PFSK-1 (cell line): ENCODE measurements at regions not wholly inside any gene's neighbourhood (a gene's known extent, or its start where the extent isn't known, plus 50 kb on each side); places are given as distances from the start of the nearest gene placed in this dataset.

ENCODE experiments used
- FOXP2 ChIP-seq: optimal IDR thresholded peaks from 2 replicates; pipeline ENCODE3; 2011; ENCODE audit warnings: borderline replicate concordance, control low read depth, inconsistent platforms; ENCODE audit not compliant: insufficient read depth; ENCODE audit errors: extremely low read length, extremely low read depth
- POLR2AphosphoS5 ChIP-seq: IDR thresholded peaks from 2 replicates; pipeline ENCODE4 v1.6.1; 2012; ENCODE audit warnings: low read depth, mild to moderate bottlenecking, control low read depth, low read length, moderate library complexity
- REST ChIP-seq, 2 experiments: IDR thresholded peaks; 2 replicates each; pipeline versions ENCODE4 v1.6.1 to v1.8.0; 2011 to 2012; ENCODE audit warnings: low read depth in 2 of 2, low read length in 2 of 2, control low read depth in 1 of 2, inconsistent platforms in 1 of 2, mild to moderate bottlenecking in 1 of 2, moderate library complexity in 1 of 2; ENCODE audit not compliant: insufficient read depth in 1 of 2
- TAF1 ChIP-seq: IDR thresholded peaks from 2 replicates; pipeline ENCODE4 v1.6.1; 2012; ENCODE audit warnings: low read length, control low read depth, borderline replicate concordance; ENCODE audit not compliant: insufficient read depth

GRCh38 chr4:180284267-180284666 is 1958.9 kb upstream of the TENM3 start:
- TF ChIP-seq POLR2AphosphoS5 (no peak), TAF1 (no peak), FOXP2 (no peak), REST (IDR thresholded peaks at IDR 0.05; ENCODE audit: insufficient read depth in 1 of 2, low read depth in 2 of 2, low read length in 2 of 2) (no peak)
